Choroid plexus epithelial cell (primary cell): ENCODE measurements at regions not wholly inside any gene's neighbourhood (a gene's known extent, or its start where the extent isn't known, plus 50 kb on each side); places are given as distances from the start of the nearest gene placed in this dataset.

Experiments
- DNase-seq: peaks from one replicate; pipeline ENCODE4 v3.0.0-alpha.2; 2010; ENCODE audit warnings: low read depth
- H3K4me3 ChIP-seq: 2 replicates; pipeline ENCODE4 v1.5.1; 2011; ENCODE audit warnings: low read depth, mild to moderate bottlenecking, control low read depth, low read length, moderate library complexity
- TF ChIP-seq, protein P1 (sequence below): conservative IDR thresholded peaks from 2 replicates; pipeline ENCODE4 v1.5.1; 2011; ENCODE audit warnings: low read depth, mild to moderate bottlenecking, control low read depth, inconsistent platforms, low read length, moderate library complexity

GRCh38 chr15:67003586-67003985, 61.8 kb upstream of the SMAD3 start:
- TF ChIP-seq, protein P1, sequence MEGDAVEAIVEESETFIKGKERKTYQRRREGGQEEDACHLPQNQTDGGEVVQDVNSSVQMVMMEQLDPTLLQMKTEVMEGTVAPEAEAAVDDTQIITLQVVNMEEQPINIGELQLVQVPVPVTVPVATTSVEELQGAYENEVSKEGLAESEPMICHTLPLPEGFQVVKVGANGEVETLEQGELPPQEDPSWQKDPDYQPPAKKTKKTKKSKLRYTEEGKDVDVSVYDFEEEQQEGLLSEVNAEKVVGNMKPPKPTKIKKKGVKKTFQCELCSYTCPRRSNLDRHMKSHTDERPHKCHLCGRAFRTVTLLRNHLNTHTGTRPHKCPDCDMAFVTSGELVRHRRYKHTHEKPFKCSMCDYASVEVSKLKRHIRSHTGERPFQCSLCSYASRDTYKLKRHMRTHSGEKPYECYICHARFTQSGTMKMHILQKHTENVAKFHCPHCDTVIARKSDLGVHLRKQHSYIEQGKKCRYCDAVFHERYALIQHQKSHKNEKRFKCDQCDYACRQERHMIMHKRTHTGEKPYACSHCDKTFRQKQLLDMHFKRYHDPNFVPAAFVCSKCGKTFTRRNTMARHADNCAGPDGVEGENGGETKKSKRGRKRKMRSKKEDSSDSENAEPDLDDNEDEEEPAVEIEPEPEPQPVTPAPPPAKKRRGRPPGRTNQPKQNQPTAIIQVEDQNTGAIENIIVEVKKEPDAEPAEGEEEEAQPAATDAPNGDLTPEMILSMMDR: no peak
- no peak for DNase-seq
- no peak overlapping the region for H3K4me3 ChIP-seq

DNA sequence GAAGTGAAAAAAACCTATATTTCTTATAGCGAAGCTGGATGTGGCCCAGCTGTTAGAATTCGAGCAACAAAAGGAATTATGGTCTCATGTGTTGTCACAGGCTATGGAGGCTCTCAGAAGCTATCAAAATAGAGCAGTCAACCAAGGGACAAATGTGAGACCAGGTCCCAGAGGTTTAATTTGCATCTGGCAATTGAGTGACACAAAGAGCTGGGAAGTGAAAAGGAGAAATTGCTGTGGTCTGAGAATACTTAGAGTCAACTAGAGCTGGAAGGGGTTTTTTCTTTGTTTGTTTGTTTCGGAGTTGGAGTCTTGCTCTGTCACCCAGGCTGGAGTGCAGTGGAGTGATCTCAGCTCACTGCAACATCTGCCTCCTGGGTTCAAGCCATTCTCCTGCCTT, 61.3 kb upstream of the SMAD3 start:
- TF ChIP-seq, protein P1: no peak
- no peak for DNase-seq

DNA sequence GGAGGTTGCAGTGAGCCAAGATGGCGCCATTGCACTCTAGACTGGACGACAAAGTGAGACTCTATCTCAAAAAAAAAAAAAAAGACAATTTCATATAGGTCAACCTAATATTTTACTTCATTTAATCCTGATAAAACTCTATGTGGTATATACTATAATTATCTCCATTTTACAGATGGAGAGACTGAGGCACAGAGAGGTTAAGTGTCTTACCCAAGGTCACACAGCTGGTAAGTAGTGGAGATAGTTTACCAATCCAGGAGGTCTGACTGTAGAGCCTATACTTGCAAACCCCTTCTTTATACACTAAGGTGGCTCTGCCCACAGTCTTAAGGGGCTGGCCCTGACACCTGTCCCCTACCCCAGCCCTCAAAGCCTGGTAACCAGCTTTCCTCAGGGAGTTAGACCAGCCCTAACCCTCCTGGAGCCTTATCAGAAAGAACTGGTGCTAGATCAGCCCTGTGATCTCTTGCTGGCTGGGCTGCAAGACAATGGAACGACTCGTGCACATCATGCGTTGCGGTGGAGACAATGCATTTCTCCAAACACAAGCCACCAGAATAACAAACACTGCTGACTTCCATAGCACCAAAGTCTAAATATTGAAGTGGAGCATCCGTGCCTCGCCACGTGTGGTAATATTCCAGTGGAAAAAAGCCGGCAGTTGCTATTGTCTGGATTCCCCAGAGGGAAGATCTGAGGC, 60.0 kb upstream of the SMAD3 start:
- TF ChIP-seq, protein P1: no peak
- DNase-seq: no peak
- H3K4me3 ChIP-seq: no peak overlapping the region

More for the DNA sequence above, 61.3 kb upstream of the SMAD3 start:
- no peak overlapping the region for H3K4me3 ChIP-seq

DNA sequence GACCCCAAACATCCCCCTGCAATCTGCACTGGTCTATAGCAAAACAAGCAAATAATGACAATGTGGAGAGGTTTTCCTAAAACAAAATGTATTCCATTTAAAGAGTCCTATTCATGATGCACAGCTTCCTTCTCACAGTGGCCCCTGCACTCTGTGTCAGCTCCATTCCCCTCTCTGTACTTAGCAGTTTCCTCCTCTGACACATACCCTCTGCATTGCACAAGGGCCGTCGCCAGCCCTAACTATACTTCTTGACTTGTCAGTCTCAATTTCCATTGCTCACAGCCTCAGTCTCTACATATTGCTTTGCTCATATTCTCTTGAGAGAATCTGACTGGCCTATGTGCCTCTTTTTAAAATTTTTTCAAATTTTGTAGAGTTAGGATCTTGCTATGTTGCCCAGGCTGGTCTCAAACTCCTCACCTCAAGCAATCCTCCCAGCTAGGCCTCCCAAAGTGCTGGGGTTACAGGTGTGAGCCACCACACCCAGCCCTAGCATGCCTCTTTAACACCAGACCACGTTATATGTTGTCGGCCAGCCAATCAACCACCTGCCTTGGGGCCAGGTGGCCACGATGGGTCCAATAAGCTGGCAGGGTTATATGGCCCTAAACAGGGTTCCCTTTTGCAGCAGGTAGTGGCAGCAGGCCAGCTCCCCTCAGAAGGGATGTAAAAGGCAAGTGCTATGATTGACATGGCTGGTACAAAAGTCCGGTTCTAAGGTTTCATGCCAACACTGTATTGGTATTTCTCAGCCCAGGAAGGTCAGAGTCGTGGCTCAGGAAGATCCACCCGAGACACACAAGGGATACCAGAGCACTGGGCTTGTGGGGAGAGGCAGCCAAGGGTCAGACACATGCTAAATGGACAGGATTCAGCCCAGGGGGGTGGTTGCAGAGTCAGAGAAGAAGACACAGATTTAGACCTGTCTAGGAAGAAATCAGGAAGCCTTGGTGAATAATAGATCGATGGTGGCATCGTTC, 59.0 kb upstream of the SMAD3 start:
- peak; percentile 36 for DNase-seq
- TF ChIP-seq, protein P1: no peak

GRCh38 chr15:67009576-67010569, 55.5 kb upstream of the SMAD3 start:
- TF ChIP-seq, protein P1: no peak
- no peak for DNase-seq
- no peak overlapping the region for H3K4me3 ChIP-seq

More for the DNA sequence above, 59.0 kb upstream of the SMAD3 start:
- no peak overlapping the region for H3K4me3 ChIP-seq

DNA sequence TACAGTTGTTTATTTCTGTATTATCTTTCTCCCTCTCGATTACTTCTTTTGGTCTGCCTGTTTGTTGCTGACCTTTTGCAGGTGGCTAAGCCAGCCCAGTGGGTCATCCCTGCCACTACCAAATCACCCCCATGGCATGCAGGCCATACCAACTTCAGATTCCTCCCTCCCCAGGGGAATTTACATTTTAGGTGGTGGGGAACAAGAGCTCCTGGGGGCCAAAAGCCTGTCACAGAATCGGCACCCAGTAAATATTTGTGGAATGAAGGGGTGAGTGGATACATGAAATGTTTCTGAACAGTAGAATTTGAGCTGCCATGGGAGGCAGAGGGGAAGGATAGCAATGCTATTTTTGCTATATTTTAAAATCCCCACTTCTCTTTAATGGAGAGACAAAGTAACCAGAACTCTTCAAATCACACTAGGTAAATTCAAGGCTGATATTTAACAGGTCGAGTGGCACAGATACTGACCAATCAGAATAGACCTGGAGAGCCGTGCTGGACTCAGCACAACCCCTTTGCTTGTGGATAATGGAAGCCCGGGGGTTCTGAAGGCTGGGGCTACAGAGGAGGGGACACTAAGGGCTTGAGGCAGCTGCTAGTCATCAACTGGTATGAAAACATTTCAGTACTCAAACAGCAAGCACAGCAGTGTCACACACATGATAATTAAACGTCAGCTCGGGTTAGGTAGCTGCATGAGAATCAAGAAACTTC, 54.3 kb upstream of the SMAD3 start:
- no peak overlapping the region for H3K4me3 ChIP-seq
- peak; percentile 55 for DNase-seq
- TF ChIP-seq, protein P1: no peak
